PC-3 (cell line): ENCODE measurements at regions not wholly inside any gene's neighbourhood (a gene's known extent, or its start where the extent isn't known, plus 50 kb on each side); places are given as distances from the start of the nearest gene placed in this dataset.

Source experiments
- EZH2 ChIP-seq: fragments of 300-600 bp; sonication (generic); IDR thresholded peaks from one replicate; pipeline ENCODE4 v1.6.1; 2017; ENCODE audit warnings: antibody characterized with exemption, mild to moderate bottlenecking, low read length; ENCODE audit not compliant: unreplicated experiment
- EZH2phosphoT487 ChIP-seq: fragments of 300-600 bp; sonication (generic); IDR thresholded peaks from 2 replicates; pipeline ENCODE4 v1.6.1; 2018; ENCODE audit warnings: mild to moderate bottlenecking, antibody characterized with exemption, low read length, borderline replicate concordance
- TF ChIP-seq, protein P1 (sequence below): fragments of 300-600 bp; sonication (generic); conservative IDR thresholded peaks from 2 replicates; pipeline ENCODE4 v1.5.1; 2017; ENCODE audit warnings: antibody characterized with exemption, low read depth, mild to moderate bottlenecking, low read length

DNA sequence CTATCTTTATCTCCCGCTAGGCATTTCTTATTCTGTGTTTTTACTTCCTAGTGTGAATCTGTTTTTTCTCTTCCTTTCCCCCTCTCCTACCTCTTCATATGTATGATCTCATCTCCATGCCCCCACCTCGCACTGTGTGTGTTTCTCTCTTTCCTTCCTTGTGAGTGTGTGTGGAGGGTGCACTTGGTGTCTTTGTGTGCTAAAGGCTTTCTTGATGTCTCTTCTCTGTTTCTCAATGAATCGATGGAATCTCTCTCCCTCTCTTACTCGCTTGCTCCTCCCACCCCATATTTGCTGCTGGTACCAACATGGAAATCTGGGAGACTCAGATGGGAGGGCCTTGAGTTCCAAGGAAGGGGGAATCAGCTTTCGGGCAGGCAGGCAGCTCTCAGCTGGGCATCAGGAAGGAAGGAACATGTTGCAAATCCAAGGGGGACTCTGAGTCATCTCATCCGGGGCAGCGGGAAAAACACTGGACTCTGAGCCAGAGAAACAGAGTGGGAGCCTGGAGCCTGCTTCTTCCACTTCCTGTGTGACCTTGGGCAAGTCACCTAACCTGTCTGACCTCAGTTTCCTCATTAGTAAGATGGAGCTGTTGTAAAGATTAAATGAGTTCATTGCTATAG is 147.5 kb downstream of the PTPRU start:
- TF ChIP-seq EZH2 (no peak), EZH2phosphoT487 (no peak)
- TF ChIP-seq, protein P1, sequence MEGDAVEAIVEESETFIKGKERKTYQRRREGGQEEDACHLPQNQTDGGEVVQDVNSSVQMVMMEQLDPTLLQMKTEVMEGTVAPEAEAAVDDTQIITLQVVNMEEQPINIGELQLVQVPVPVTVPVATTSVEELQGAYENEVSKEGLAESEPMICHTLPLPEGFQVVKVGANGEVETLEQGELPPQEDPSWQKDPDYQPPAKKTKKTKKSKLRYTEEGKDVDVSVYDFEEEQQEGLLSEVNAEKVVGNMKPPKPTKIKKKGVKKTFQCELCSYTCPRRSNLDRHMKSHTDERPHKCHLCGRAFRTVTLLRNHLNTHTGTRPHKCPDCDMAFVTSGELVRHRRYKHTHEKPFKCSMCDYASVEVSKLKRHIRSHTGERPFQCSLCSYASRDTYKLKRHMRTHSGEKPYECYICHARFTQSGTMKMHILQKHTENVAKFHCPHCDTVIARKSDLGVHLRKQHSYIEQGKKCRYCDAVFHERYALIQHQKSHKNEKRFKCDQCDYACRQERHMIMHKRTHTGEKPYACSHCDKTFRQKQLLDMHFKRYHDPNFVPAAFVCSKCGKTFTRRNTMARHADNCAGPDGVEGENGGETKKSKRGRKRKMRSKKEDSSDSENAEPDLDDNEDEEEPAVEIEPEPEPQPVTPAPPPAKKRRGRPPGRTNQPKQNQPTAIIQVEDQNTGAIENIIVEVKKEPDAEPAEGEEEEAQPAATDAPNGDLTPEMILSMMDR, result no peak
